DMS 273 treated with DMSO at 0.1 percent for 48 hours (cell line): ENCODE measurements at regions not wholly inside any gene's neighbourhood (a gene's known extent, or its start where the extent isn't known, plus 50 kb on each side); places are given as distances from the start of the nearest gene placed in this dataset.
"Not testable (repeated sequence)": the region's sequence is repeated elsewhere in the genome, so short reads cannot be mapped to it uniquely, and the experiment has no call there.

Source experiments
- DNase-seq: peaks from one replicate; lab custom pipeline; 2025; lab: John Stamatoyannopoulos, UW

GRCh38 chr3:11898611-11899325, 52.1 kb upstream of the TAMM41 start:
- DNase-seq = no peak

GRCh38 chr3:11899389-11899788, 52.7 kb upstream of the TAMM41 start:
- not testable (repeated sequence) for DNase-seq

GRCh38 chr3:11899826-11900225, 53.1 kb upstream of the TAMM41 start:
- DNase-seq = no peak

GRCh38 chr3:11900824-11901223, 54.1 kb upstream of the TAMM41 start:
- no peak for DNase-seq

GRCh38 chr3:11901286-11901875, 54.7 kb upstream of the TAMM41 start:
- DNase-seq = no peak

GRCh38 chr3:11903047-11903446, 56.4 kb upstream of the TAMM41 start:
- no peak for DNase-seq

- no peak for DNase-seq
Measured at GRCh38 chr3:11903447-11903846, 56.8 kb upstream of the TAMM41 start.

- DNase-seq = no peak
Measured at GRCh38 chr3:11904157-11904556, 57.5 kb upstream of the TAMM41 start.

- DNase-seq = no peak
Measured at GRCh38 chr3:11906407-11906806, 59.7 kb upstream of the TAMM41 start.

GRCh38 chr3:11907667-11908660, 61.3 kb upstream of the TAMM41 start:
- no peak for DNase-seq

- no peak for DNase-seq
Measured at GRCh38 chr3:11908981-11909698, 62.5 kb upstream of the TAMM41 start.

- DNase-seq = no peak
Measured at GRCh38 chr3:11909726-11910125, 63.0 kb upstream of the TAMM41 start.

- not testable (repeated sequence) for DNase-seq
Measured at GRCh38 chr3:11910216-11910930, 63.7 kb upstream of the TAMM41 start.

- peak; percentile 14 for DNase-seq
Measured at GRCh38 chr3:11910971-11911531, 64.4 kb upstream of the TAMM41 start.

- not testable (repeated sequence) for DNase-seq
Measured at GRCh38 chr3:11911887-11912286, 65.2 kb upstream of the TAMM41 start.

GRCh38 chr3:11913316-11913715, 66.6 kb upstream of the TAMM41 start:
- DNase-seq = no peak

GRCh38 chr3:11914041-11914440, 67.4 kb upstream of the TAMM41 start:
- no peak for DNase-seq

GRCh38 chr3:11914651-11915050, 68.0 kb upstream of the TAMM41 start:
- DNase-seq = no peak

GRCh38 chr3:11915621-11916424, 69.1 kb upstream of the TAMM41 start:
- DNase-seq = no peak

- not testable (repeated sequence) for DNase-seq
Measured at GRCh38 chr3:11916425-11916762, 69.7 kb upstream of the TAMM41 start.
